ENCODE measurements at regions not wholly inside any gene's neighbourhood (a gene's known extent, or its start where the extent isn't known, plus 50 kb on each side); places are given as distances from the start of the nearest gene placed in this dataset.

DNA sequence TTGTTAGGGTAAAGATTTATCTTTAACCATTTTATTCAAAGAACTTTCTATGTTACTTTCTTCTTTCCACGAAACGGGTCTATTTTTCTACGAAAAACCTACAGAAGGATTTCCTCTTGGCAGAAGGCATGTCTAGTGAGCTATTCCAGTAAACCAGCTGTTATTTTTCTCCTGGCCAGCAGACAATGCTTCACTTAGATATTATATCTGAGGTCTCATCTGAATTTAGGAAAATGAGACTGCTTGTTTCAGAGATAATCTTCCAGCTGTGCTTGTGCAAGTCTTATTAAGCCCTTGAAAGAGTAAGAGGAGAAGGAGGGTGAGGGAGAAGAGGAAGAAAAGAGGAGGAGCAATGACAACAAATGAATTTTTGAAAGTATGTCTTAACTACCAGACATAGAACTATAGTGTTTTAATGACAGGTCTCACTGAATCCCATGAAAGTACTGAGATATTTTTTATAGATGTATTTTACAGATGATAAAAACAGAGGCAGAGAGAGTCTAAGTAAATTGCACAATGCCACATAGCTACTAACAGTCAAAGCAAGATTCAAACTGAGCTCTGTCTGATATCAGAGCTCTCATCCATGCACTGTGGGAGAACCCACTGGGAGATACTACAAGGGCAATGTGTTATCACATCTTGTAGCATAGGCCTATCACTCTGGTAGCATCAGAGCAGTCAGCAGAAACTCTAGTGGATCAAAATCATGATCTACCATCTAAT lies 54.6 kb upstream of the SAMSN1 start:
- Histone ChIP-seq H2AFZ (ENCODE audit: control insufficient read depth, low read depth, low read length) (no peak overlapping the region), H3K4me3 (no peak overlapping the region), H3K9ac (ENCODE audit: control insufficient read depth, insufficient read depth, low read length) (no peak overlapping the region), H3K27ac (ENCODE audit: control insufficient read depth, insufficient read depth) (no peak overlapping the region), H3K27me3 (replicated peaks in 1 of 2; ENCODE audit: control insufficient read depth in 2 of 2, insufficient read depth in 2 of 2, low read length in 1 of 2) (no peaks in the 10 kb centered on the region), H3K36me3 (ENCODE audit: control insufficient read depth in 2 of 2, insufficient read depth in 2 of 2, low read length in 1 of 2) (no peaks in the 10 kb centered on the region), H3K4me2 (ENCODE audit: control insufficient read depth, insufficient read depth) (no peak overlapping the region), H4K20me1 (ENCODE audit: control insufficient read depth, insufficient read depth) (no peaks in the 10 kb centered on the region), H3K79me2 (ENCODE audit: control insufficient read depth, insufficient read depth, low read length) (no peaks in the 10 kb centered on the region), H3K4me1 (ENCODE audit: control insufficient read depth, insufficient read depth, low read length) (peaks cover 3% of the 10 kb centered on the region; the same call in 1 of the 2 replicates), H3K9me3 (replicated peaks; ENCODE audit: control insufficient read depth, insufficient read depth, low read length) (no peaks in the 10 kb centered on the region; the same call in 2 of the 3 replicates)
- in situ Hi-C loops (cut with MboI) (no loop called here), intact Hi-C loops (cut with micrococcal nuclease; ENCODE audit: unreplicated experiment) (no loop called here)
- no peak for ATAC-seq
- no peak for DNase-seq (ENCODE audit: low read depth, low spot score)
- 100% methylated on average over 3 of the region's 3 CpGs for WGBS (ENCODE audit: insufficient coverage, insufficient replicate concordance, low lambda C conversion rate, missing lambda C conversion rate)
- SMC1A ChIA-PET (ENCODE audit: uncharacterized antibody, unreplicated experiment), result interaction anchor here (1.0 to 6.4 kb wide), 3 partner anchors 9 to 87 kb away, joined by 3 to 61 read pairs (median 16); no protein-coding TSS in a partner anchor
- POLR2A ChIA-PET, result interaction anchor here (0.5 kb wide), 1 partner anchor 22 kb away, joined by 11 read pairs; no protein-coding TSS in a partner anchor
- CTCF ChIA-PET, result no interaction called here
- no TSS peak for BruUV-seq (replicated peaks)
- no peak for FAIRE-seq
- TF ChIP-seq EGR1 (IDR thresholded peaks at IDR 0.05; ENCODE audit: borderline replicate concordance in 1 of 2, low read depth in 2 of 2, low read length in 2 of 2), result no peak
- TF ChIP-seq ZNF217 (IDR thresholded peaks at IDR 0.05), result no peak
- TF ChIP-seq, protein P1, sequence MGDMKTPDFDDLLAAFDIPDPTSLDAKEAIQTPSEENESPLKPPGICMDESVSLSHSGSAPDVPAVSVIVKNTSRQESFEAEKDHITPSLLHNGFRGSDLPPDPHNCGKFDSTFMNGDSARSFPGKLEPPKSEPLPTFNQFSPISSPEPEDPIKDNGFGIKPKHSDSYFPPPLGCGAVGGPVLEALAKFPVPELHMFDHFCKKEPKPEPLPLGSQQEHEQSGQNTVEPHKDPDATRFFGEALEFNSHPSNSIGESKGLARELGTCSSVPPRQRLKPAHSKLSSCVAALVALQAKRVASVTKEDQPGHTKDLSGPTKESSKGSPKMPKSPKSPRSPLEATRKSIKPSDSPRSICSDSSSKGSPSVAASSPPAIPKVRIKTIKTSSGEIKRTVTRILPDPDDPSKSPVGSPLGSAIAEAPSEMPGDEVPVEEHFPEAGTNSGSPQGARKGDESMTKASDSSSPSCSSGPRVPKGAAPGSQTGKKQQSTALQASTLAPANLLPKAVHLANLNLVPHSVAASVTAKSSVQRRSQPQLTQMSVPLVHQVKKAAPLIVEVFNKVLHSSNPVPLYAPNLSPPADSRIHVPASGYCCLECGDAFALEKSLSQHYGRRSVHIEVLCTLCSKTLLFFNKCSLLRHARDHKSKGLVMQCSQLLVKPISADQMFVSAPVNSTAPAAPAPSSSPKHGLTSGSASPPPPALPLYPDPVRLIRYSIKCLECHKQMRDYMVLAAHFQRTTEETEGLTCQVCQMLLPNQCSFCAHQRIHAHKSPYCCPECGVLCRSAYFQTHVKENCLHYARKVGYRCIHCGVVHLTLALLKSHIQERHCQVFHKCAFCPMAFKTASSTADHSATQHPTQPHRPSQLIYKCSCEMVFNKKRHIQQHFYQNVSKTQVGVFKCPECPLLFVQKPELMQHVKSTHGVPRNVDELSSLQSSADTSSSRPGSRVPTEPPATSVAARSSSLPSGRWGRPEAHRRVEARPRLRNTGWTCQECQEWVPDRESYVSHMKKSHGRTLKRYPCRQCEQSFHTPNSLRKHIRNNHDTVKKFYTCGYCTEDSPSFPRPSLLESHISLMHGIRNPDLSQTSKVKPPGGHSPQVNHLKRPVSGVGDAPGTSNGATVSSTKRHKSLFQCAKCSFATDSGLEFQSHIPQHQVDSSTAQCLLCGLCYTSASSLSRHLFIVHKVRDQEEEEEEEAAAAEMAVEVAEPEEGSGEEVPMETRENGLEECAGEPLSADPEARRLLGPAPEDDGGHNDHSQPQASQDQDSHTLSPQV (IDR thresholded peaks at IDR 0.05), result no peak
- TF ChIP-seq SRF (IDR thresholded peaks at IDR 0.05; ENCODE audit: low read depth in 2 of 2, low read length in 2 of 2), result no peak
- no peak for TF ChIP-seq RFX5 (IDR thresholded peaks at IDR 0.05; ENCODE audit: low read depth, low read length)
- TF ChIP-seq NFYB (IDR thresholded peaks at IDR 0.05; ENCODE audit: insufficient read depth, low read depth, low read length), result no peak
- no peak for TF ChIP-seq SIN3A (IDR thresholded peaks at IDR 0.05; ENCODE audit: low read depth, low read length)
- no peak for TF ChIP-seq KAT2A (conservative IDR thresholded peaks at IDR 0.05; ENCODE audit: control insufficient read depth, low read depth, low read length)
- no peak for TF ChIP-seq YY1 (IDR thresholded peaks at IDR 0.05; ENCODE audit: low read depth, low read length)
- no peak for TF ChIP-seq IKZF2 (IDR thresholded peaks at IDR 0.05)
- TF ChIP-seq TAF1 (IDR thresholded peaks at IDR 0.05; ENCODE audit: borderline replicate concordance, low read depth, low read length), result no peak
- RAD21 ChIA-PET (ENCODE audit: unreplicated experiment), result interaction anchor here (2.4 kb wide), 1 partner anchor 76 kb away, joined by 9 read pairs; no protein-coding TSS in a partner anchor
